ENCODE measurements at regions not wholly inside any gene's neighbourhood (a gene's known extent, or its start where the extent isn't known, plus 50 kb on each side); places are given as distances from the start of the nearest gene placed in this dataset.
A peak's percentile ranks its signal among the peaks of the same experiment; 100 is the strongest.

- DNase-seq (ENCODE audit: low read depth in 2 of 2), result no peak
These were observed 88.7 kb upstream of the FAM169A start for GRCh38 chr5:74954919-74955318.

GRCh38 chr5:74953937-74954720 is 87.9 kb upstream of the FAM169A start:
- no peak for DNase-seq (ENCODE audit: low read depth in 2 of 2)

- DNase-seq (ENCODE audit: low read depth in 2 of 2), result no peak
These were observed 87.4 kb upstream of the FAM169A start for GRCh38 chr5:74953554-74953936.

GRCh38 chr5:74952406-74952805 is 86.2 kb upstream of the FAM169A start:
- DNase-seq (ENCODE audit: low read depth in 2 of 2), result no peak

- DNase-seq (ENCODE audit: low read depth in 2 of 2), result no peak
These were observed 85.7 kb upstream of the FAM169A start for GRCh38 chr5:74951865-74952264.

GRCh38 chr5:74950836-74951515 is 84.8 kb upstream of the FAM169A start:
- no peak for DNase-seq (ENCODE audit: low read depth in 2 of 2)

DNA sequence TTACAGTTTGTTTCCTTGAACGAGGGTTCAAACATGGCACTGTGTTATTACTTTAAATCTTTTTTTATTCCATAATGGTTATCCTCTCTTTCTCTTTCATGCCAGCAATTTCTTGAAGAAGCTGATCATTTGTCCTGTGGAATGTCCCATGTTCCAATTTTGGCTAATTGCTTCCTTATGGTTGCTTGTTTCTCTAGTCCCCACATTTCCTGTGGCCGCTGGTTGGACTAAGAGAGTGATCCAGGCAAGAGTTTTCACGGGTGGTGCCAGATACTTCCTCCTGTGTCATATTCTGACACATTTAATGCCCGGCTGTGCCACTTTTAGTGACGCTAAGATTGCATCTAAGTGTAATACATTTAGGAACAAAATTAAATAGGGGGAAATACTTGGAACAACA is 83.8 kb upstream of the FAM169A start:
- DNase-seq (ENCODE audit: low read depth in 2 of 2), result no peak

DNA sequence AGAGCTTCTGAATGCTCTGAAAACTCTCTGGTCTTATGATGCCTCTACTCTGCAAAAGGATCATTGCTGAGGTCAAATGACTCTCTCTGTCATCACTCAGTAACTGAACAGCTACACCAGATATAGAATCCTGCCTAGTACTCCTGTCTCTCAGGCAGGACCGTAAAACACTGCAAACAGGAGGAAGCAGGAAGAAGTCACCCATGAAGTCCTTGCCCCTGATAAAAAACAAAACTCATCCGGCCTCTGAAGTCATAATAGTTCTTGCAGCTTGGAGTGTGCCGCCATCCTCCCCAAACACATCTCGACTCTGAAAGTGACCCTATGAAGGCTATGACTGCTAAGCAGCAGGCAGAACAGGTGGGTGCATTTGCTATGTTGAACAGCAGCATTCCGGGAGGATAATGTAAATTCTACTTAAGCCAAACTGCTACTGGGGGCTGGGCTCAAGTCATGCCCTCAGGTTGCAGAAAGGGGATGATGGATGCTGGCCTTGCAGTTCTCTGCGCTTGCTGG is 81.9 kb upstream of the FAM169A start:
- no peak for DNase-seq (ENCODE audit: low read depth in 2 of 2)

GRCh38 chr5:74946471-74946870 is 80.3 kb upstream of the FAM169A start:
- DNase-seq (ENCODE audit: low read depth in 2 of 2), result no peak

- peak; percentile 30 to 50 for DNase-seq (ENCODE audit: low read depth in 2 of 2)
These were observed 79.5 kb upstream of the FAM169A start for GRCh38 chr5:74945561-74946165.

DNA sequence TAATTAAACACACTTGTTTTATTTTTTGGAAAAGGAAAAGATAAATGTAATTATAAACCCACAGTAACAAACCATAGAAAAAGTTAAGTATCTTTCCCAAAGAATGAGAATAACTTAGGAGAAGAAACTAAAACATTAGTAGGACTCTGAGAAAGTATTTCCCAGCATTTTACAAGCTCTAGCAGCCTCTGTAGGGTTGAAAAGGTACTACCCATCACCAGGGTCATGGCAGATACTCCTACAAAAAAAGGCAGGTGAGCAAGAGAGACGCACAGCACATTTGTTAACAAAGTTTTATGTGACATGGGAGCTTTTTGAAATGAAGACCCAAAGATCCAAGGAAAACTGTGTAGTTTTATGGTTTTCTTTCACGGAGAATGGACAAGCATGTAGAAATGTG is 77.7 kb upstream of the FAM169A start:
- no peak for DNase-seq (ENCODE audit: low read depth in 2 of 2)

DNA sequence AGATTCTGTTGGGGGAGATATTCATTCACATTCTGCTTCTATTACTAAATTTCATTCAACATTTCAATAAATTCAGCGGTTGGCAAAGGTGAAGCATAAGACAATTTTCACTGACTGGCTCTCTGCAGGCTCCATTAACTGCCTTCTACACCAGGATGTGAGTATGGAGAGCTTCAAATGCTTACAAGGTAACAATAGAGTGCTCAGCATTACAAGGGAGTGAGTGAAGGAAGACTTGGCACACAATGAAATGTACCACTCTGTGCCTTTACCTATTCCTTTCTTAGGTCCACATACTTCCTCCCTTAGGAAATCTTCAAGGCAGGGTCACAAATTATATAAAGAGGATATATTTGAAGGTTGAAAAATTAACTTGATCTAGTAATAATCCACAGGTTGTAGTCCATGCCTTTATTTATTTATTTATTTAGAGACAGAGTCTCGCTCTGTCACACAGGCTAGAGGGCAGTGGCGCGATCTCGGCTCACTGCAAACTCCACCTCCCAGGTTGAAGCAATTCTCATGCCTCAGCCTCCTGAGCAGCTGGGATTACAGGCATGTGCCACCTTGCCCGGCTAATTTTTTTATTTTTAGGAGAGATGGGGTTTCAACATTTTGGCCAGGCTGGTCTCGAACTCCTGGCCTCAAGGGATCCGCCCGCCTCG is 76.6 kb upstream of the FAM169A start:
- DNase-seq (ENCODE audit: low read depth in 2 of 2), result no peak

- no peak for DNase-seq (ENCODE audit: low read depth in 2 of 2)
These were observed 74.7 kb upstream of the FAM169A start for GRCh38 chr5:74940782-74941353.

DNA sequence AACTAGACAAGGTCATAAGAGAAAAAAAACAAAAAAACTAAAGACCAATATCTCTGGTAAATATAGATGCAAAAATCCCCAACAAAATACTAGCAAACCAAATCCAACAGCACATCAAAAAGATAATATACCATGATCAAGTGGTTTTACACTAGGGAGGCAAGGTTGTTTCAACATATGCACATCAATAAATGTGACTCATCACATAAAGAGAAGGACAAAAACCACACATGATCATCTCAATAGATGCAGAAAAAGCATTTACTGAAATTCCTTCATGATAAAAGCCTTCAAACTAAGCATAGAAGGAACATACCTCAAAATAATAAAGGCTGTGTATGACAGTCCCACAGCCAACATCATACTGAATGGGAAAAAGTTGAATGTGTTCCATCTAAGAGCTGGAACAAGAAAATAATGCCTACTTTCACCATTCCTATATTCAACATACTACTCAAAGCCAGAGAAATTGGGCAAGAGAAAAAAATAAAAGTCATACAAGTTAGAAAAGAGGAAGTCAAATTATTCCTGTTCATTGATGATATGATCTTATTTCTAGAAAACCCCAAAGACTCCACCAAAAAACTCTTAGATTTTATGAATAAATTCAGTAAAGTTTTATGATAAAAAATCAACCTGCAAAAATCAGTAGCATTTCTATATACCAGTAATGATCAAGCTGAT is 72.2 kb upstream of the FAM169A start:
- no peak for DNase-seq (ENCODE audit: low read depth in 2 of 2)

DNA sequence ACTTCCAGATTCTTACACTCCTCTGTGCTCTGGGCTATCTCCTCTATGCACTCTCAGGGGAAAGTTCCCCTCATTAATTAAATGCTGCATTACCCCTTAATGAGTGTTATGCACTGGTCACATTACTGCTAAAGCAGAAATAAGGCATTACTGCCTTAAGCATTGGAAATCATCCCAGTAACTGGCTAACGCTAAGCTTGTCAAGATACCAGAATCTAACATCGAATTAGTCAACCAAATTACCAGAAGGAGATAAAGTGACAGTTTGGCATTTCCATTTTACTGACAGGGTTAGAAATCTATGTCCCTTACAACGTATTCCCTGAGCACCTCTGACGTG is 69.5 kb upstream of the FAM169A start:
- DNase-seq (ENCODE audit: low read depth in 2 of 2), result no peak

DNA sequence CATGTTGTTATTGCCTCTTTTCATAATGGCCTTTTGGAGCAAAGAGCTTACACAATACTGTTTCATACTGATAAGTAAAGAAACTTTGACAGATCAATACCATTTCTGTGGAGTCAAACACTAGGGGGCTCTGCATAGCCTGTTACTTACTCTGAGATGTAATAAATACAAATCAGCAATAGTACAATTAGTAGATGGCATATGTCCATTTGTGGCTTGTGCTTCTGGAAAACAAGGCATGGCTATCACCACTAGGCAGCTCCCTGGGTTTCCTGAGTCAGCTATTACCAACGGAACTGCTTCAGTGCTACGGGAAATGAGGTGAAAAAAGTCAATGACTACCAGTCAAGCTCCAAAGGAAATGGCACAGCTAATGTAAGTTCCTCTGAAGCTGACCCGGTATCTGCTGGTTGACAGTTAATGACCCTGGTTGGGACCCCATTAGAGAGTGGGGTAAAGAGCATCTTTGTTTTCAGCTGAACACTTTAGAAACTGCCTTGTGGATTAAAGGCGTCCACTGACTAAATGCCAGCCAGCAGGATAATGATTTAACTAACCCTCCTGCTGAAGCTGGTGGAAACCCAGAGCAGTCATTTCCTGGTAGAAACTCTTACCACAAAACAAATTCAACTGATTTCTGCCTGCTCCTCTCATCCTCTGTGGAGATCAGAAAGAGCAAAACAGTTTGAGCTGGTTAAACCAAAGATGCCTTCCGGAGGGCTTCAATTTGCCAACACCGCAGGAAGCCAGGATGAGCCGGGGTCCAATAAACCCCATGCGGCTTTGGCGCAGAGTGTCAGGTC is 69.0 kb upstream of the FAM169A start:
- DNase-seq (ENCODE audit: low read depth in 2 of 2), result peak in 1 of 2 donors; percentile 2

- no peak for DNase-seq (ENCODE audit: low read depth in 2 of 2)
These were observed 61.1 kb upstream of the FAM169A start for GRCh38 chr5:74927336-74927735.

- no peak for DNase-seq (ENCODE audit: low read depth in 2 of 2)
These were observed 53.3 kb upstream of the FAM169A start for GRCh38 chr5:74919487-74919886.

DNA sequence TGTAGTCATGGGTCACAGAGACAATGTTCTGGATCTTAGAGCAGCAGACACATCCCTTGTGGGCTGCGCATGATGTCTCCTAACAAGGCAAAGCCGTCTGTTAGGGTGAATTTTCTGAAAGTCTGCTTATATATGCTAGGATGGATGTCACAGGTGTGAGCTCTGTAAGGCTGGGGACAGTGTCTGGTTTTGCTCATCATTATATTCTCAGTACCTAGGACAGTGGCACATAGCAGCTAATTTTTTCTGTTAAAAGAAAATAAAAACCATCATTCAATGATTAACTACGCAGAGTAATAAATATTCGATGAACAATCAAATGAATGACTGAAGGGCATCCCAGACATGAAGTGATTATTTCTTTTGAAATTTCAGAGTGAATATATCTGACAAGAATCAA is 52.9 kb upstream of the FAM169A start:
- DNase-seq (ENCODE audit: low read depth in 2 of 2), result no peak

- DNase-seq (ENCODE audit: low read depth in 2 of 2), result no peak
These were observed 52.1 kb upstream of the FAM169A start for GRCh38 chr5:74918232-74918669.
